ENCODE measurements at regions not wholly inside any gene's neighbourhood (a gene's known extent, or its start where the extent isn't known, plus 50 kb on each side); places are given as distances from the start of the nearest gene placed in this dataset.
"Not testable (repeated sequence)": the region's sequence is repeated elsewhere in the genome, so short reads cannot be mapped to it uniquely, and the experiment has no call there.

GRCh38 chr9:107585465-107585864 lies 95.9 kb upstream of the KLF4 start:
- no peak for DNase-seq

- no peak for DNase-seq
Measured at GRCh38 chr9:107584944-107585343, 95.4 kb upstream of the KLF4 start.

GRCh38 chr9:107584186-107584585 lies 94.6 kb upstream of the KLF4 start:
- DNase-seq: no peak

GRCh38 chr9:107577140-107577776 lies 87.7 kb upstream of the KLF4 start:
- DNase-seq: no peak

GRCh38 chr9:107571148-107571547 lies 81.6 kb upstream of the KLF4 start:
- DNase-seq: no peak

- no peak for DNase-seq
Measured at GRCh38 chr9:107569174-107569573, 79.6 kb upstream of the KLF4 start.

- not testable (repeated sequence) for DNase-seq
Measured at GRCh38 chr9:107568406-107568805, 78.8 kb upstream of the KLF4 start.

- DNase-seq: no peak
Measured at GRCh38 chr9:107567462-107567861, 77.9 kb upstream of the KLF4 start.

- peak; percentile 78 for DNase-seq
Measured at GRCh38 chr9:107566611-107567061, 77.1 kb upstream of the KLF4 start.

GRCh38 chr9:107562798-107563197 lies 73.2 kb upstream of the KLF4 start:
- DNase-seq: no peak

- no peak for DNase-seq
Measured at GRCh38 chr9:107559494-107560086, 70.0 kb upstream of the KLF4 start.

- no peak for DNase-seq
Measured at GRCh38 chr9:107557236-107557990, 67.8 kb upstream of the KLF4 start.

- DNase-seq: no peak
Measured at GRCh38 chr9:107554636-107555035, 65.1 kb upstream of the KLF4 start.

- no peak for DNase-seq
Measured at GRCh38 chr9:107548298-107549142, 59.0 kb upstream of the KLF4 start.

GRCh38 chr9:107547772-107548297 lies 58.3 kb upstream of the KLF4 start:
- DNase-seq: no peak

- no peak for DNase-seq
Measured at GRCh38 chr9:107547303-107547702, 57.7 kb upstream of the KLF4 start.

GRCh38 chr9:107546859-107547258 lies 57.3 kb upstream of the KLF4 start:
- no peak for DNase-seq

GRCh38 chr9:107545036-107545435 lies 55.5 kb upstream of the KLF4 start:
- DNase-seq: no peak

- DNase-seq: no peak
Measured at GRCh38 chr9:107542411-107543157, 53.0 kb upstream of the KLF4 start.

- DNase-seq: no peak
Measured at GRCh38 chr9:107541523-107541922, 52.0 kb upstream of the KLF4 start.

- no peak for DNase-seq
Measured at GRCh38 chr9:107540164-107540561, 50.6 kb upstream of the KLF4 start.

All from femur (tissue), 1 donor.